ENCODE measurements at regions not wholly inside any gene's neighbourhood (a gene's known extent, or its start where the extent isn't known, plus 50 kb on each side); places are given as distances from the start of the nearest gene placed in this dataset.

- TF ChIP-seq, protein P1, sequence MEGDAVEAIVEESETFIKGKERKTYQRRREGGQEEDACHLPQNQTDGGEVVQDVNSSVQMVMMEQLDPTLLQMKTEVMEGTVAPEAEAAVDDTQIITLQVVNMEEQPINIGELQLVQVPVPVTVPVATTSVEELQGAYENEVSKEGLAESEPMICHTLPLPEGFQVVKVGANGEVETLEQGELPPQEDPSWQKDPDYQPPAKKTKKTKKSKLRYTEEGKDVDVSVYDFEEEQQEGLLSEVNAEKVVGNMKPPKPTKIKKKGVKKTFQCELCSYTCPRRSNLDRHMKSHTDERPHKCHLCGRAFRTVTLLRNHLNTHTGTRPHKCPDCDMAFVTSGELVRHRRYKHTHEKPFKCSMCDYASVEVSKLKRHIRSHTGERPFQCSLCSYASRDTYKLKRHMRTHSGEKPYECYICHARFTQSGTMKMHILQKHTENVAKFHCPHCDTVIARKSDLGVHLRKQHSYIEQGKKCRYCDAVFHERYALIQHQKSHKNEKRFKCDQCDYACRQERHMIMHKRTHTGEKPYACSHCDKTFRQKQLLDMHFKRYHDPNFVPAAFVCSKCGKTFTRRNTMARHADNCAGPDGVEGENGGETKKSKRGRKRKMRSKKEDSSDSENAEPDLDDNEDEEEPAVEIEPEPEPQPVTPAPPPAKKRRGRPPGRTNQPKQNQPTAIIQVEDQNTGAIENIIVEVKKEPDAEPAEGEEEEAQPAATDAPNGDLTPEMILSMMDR (IDR thresholded peaks at IDR 0.05), result no peak
- no peak for TF ChIP-seq POLR2A (IDR thresholded peaks at IDR 0.05)
Observed at GRCh38 chr9:2354216-2354615, 267.4 kb upstream of the VLDLR start.
